HCT116 (cell line): ENCODE measurements at regions not wholly inside any gene's neighbourhood (a gene's known extent, or its start where the extent isn't known, plus 50 kb on each side); places are given as distances from the start of the nearest gene placed in this dataset.

Source experiments
- ATAC-seq: fragments of 200-7000 bp; cut with Tn5 transposase; 2 replicates; pipeline ENCODE4 v1.9.1; 2020; ENCODE audit warnings: mild to moderate bottlenecking, moderate library complexity
- BruUV-seq: library from RNA; stranded (reverse); fragments of 400-500 nt; replicated peaks from 2 replicates; lab custom pipeline; 2021; lab: Mats Ljungman, UMichigan
- CTCF ChIA-PET: fragments of 300-600 bp; sonication (Branson Sonifier 250); formaldehyde crosslinking; loops from one replicate; lab custom pipeline; 2021; ENCODE audit warnings: antibody characterized with exemption; lab: Charles Lee
- POLR2A ChIA-PET: fragments of 300-600, 350-600 bp; sonication (Branson Sonifier 250); formaldehyde crosslinking; loops from one replicate; lab custom pipeline; 2021; ENCODE audit warnings: antibody characterized with exemption; lab: Charles Lee
- RAD21 ChIA-PET, 2 experiments: fragments of 300-600 bp; sonication (Branson Sonifier 250); formaldehyde crosslinking; loops; one replicate each; lab custom pipeline; 2023; ENCODE audit warnings: low total read pairs in 2 of 2; ENCODE audit not compliant: uncharacterized antibody in 2 of 2, unreplicated experiment in 2 of 2, low non-redundant PET in 1 of 2; lab: Charles Lee
- DNase-seq: peaks from one replicate; pipeline ENCODE4 v3.0.0-alpha.2; 2010; ENCODE audit warnings: low read depth, low spot score
- H2AFZ ChIP-seq: fragments of 200-600 bp; shearing (Covaris generic), sonication (generic); 2 replicates; pipeline ENCODE4 v1.6.1; 2017; ENCODE audit warnings: low read depth, mixed run types, mixed read lengths, antibody characterized with exemption, low read length; ENCODE audit not compliant: poor library complexity, severe bottlenecking
- H3K27ac ChIP-seq: 2 replicates; pipeline ENCODE4 v1.5.1; 2012; ENCODE audit warnings: low read depth, low read length
- H3K27me3 ChIP-seq: fragments of 200-600 bp; sonication (generic); 2 replicates; pipeline ENCODE4 v1.6.1; 2016; ENCODE audit warnings: mixed run types, low read length, mixed read lengths; ENCODE audit not compliant: insufficient read depth
- H3K36me3 ChIP-seq, 2 experiments: fragments of 200-500 bp in 1 of 2; fragments of 200-600 bp in 1 of 2; sonication (Bioruptor generic) in 1 of 2; sonication (generic) in 1 of 2; 2 replicates each; pipeline versions ENCODE4 v1.5.1 to v1.6.1; 2014 to 2016; ENCODE audit warnings: low read length in 2 of 2, inconsistent platforms in 1 of 2, mixed read lengths in 1 of 2, mixed run types in 1 of 2; ENCODE audit not compliant: insufficient read depth in 2 of 2, control insufficient read depth in 1 of 2
- H3K4me1 ChIP-seq, 2 experiments: fragments of 200-600 bp in 1 of 2; sonication (generic) in 1 of 2; 2 replicates each; pipeline versions ENCODE4 v1.5.1 to v1.6.1; 2012 to 2017; ENCODE audit warnings: low read length in 2 of 2, inconsistent platforms in 1 of 2, mild to moderate bottlenecking in 1 of 2, mixed read lengths in 1 of 2, mixed run types in 1 of 2, moderate library complexity in 1 of 2; ENCODE audit not compliant: insufficient read depth in 2 of 2, control insufficient read depth in 1 of 2
- H3K4me2 ChIP-seq: fragments of 200-600 bp; sonication (generic); 2 replicates; pipeline ENCODE4 v1.6.1; 2017; ENCODE audit warnings: mixed run types, low read length, mixed read lengths
- H3K4me3 ChIP-seq, 2 experiments: fragments of 200-600 bp in 1 of 2; sonication (generic) in 1 of 2; replicated peaks in 1 of 2; 2 replicates each; pipeline ENCODE4 v1.5.1; 2011 to 2016; ENCODE audit warnings: low read length in 2 of 2, control low read depth in 1 of 2, low read depth in 1 of 2, mild to moderate bottlenecking in 1 of 2, mixed read lengths in 1 of 2, mixed run types in 1 of 2
- H3K79me2 ChIP-seq: fragments of 200-600 bp; sonication (generic); 2 replicates; pipeline ENCODE4 v1.6.1; 2017; ENCODE audit warnings: mild to moderate bottlenecking, mixed run types, low read length, moderate library complexity, mixed read lengths; ENCODE audit not compliant: insufficient read depth
- H3K9ac ChIP-seq: fragments of 200-600 bp; sonication (generic); 2 replicates; pipeline ENCODE4 v1.6.1; 2016; ENCODE audit warnings: low read length, mixed read lengths
- H3K9me2 ChIP-seq: fragments of 200-600 bp; sonication (generic), shearing (Covaris generic); 2 replicates; pipeline ENCODE4 v1.6.1; 2017; ENCODE audit warnings: mixed run types, mild to moderate bottlenecking, moderate library complexity; ENCODE audit not compliant: insufficient read depth
- H3K9me3 ChIP-seq, 2 experiments: fragments of 200-500 bp in 1 of 2; fragments of 200-600 bp in 1 of 2; sonication (Bioruptor generic) in 1 of 2; sonication (generic) in 1 of 2; 2 replicates each; pipeline ENCODE4 v1.6.1; 2014 to 2017; ENCODE audit warnings: low read length in 2 of 2, mixed read lengths in 2 of 2, inconsistent platforms in 1 of 2, low read depth in 1 of 2, mild to moderate bottlenecking in 1 of 2, mixed run types in 1 of 2, moderate library complexity in 1 of 2; ENCODE audit not compliant: control insufficient read depth in 1 of 2, insufficient read depth in 1 of 2
- H4K20me1 ChIP-seq: fragments of 200-600 bp; sonication (generic), shearing (Covaris generic); 2 replicates; pipeline ENCODE4 v1.6.1; 2017; ENCODE audit warnings: mixed run types, mild to moderate bottlenecking, moderate library complexity; ENCODE audit not compliant: insufficient read depth
- CBX3 ChIP-seq: IDR thresholded peaks from 2 replicates; pipeline ENCODE4 v1.6.1; 2012; ENCODE audit warnings: low read depth
- CEBPB ChIP-seq: IDR thresholded peaks from 2 replicates; pipeline ENCODE4 v1.6.1; 2012; ENCODE audit warnings: low read depth
- EGR1 ChIP-seq: IDR thresholded peaks from 2 replicates; pipeline ENCODE4 v1.6.1; 2012; ENCODE audit warnings: low read depth
- ELF1 ChIP-seq: IDR thresholded peaks from 2 replicates; pipeline ENCODE4 v1.6.1; 2012; ENCODE audit warnings: low read depth, borderline replicate concordance
- EZH2 ChIP-seq: fragments of 200-600 bp; sonication (generic); IDR thresholded peaks from 2 replicates; pipeline ENCODE4 v1.6.1; 2017; ENCODE audit warnings: antibody characterized with exemption, mixed run types
- EZH2phosphoT487 ChIP-seq: fragments of 200-600 bp; IDR thresholded peaks from 2 replicates; pipeline ENCODE4 v1.6.1; 2018; ENCODE audit warnings: antibody characterized with exemption, borderline replicate concordance
- POLR2AphosphoS5 ChIP-seq: IDR thresholded peaks from 2 replicates; pipeline ENCODE4 v1.6.1; 2011; ENCODE audit warnings: mild to moderate bottlenecking, low read depth, low read length, moderate library complexity
- SIN3A ChIP-seq: IDR thresholded peaks from 2 replicates; pipeline ENCODE4 v1.6.1; 2012; ENCODE audit warnings: low read depth
- SP1 ChIP-seq: IDR thresholded peaks from 2 replicates; pipeline ENCODE4 v1.6.1; 2012; ENCODE audit warnings: low read depth
- TCF7L2 ChIP-seq: IDR thresholded peaks from 2 replicates; pipeline ENCODE4 v1.7.0; 2011; ENCODE audit warnings: borderline replicate concordance, inconsistent platforms; ENCODE audit not compliant: insufficient read depth, insufficient read length; ENCODE audit errors: extremely low read depth
- ZNF274 ChIP-seq: fragments of 200-500 bp; sonication (Bioruptor generic); IDR thresholded peaks from 2 replicates; pipeline ENCODE4 v1.6.1; 2014; ENCODE audit warnings: mild to moderate bottlenecking, low read depth, low read length, inconsistent platforms
- intact Hi-C: fragments of 100-400 bp; cut with micrococcal nuclease; formaldehyde crosslinking; loops from 2 replicates; pipeline ENCODE4 v1.10.0; 2022
- TF ChIP-seq, protein P1 (sequence below), 3 experiments: fragments of 200-600 bp in 1 of 3; sonication (generic) in 1 of 3; IDR thresholded peaks in 2 of 3; conservative IDR thresholded peaks in 1 of 3; 2 replicates each; pipeline ENCODE4 v1.5.1; 2012 to 2017; ENCODE audit warnings: low read depth in 2 of 3, low read length in 2 of 3, antibody characterized with exemption in 1 of 3, borderline replicate concordance in 1 of 3, control low read depth in 1 of 3, mild to moderate bottlenecking in 1 of 3, mixed read lengths in 1 of 3, mixed run types in 1 of 3, moderate library complexity in 1 of 3; ENCODE audit not compliant: insufficient read depth in 1 of 3
- TF ChIP-seq, protein P2 (sequence below): IDR thresholded peaks from 2 replicates; pipeline ENCODE4 v1.6.1; 2011; ENCODE audit warnings: mild to moderate bottlenecking, low read length, moderate library complexity; ENCODE audit not compliant: insufficient replicate concordance; ENCODE audit errors: extremely low read depth
- TF ChIP-seq, protein P3 (sequence below): IDR thresholded peaks from 2 replicates; pipeline ENCODE4 v1.6.1; 2012
- TF ChIP-seq, protein P4 (sequence below): IDR thresholded peaks from 2 replicates; pipeline ENCODE4 v1.6.1; 2012

DNA sequence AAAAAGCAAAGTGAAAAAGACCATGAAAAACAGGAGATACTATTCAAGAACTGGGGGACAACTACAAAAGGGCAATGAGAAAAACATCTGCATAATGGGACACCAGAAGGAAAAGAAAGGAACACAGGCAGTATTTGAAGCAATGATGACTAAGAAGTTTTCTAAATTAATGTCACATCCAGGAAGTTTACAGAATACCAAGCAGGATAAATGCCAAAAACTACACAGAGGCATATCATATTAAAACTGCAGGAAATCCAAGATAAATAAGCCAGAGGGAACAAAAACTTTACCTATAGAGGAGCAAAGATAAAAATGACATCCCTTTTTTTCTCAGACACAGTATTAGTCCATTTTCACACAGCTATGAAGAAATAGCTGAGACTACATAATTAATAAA lies 193.0 kb downstream of the ERMARD start:
- ChIA-PET RAD21 (no interaction called here), POLR2A (no interaction called here), CTCF (no interaction called here)
- no peaks in the 10 kb centered on the region for H3K9me2 ChIP-seq
- H3K9me3 ChIP-seq: no peaks in the 10 kb centered on the region
- no peak overlapping the region for H3K9ac ChIP-seq
- H4K20me1 ChIP-seq: no peaks in the 10 kb centered on the region
- H3K4me1 ChIP-seq: no peaks in the 10 kb centered on the region
- no peaks in the 10 kb centered on the region; the same call in 1 of the 2 replicates for H3K27me3 ChIP-seq
- DNase-seq (no peak), ATAC-seq (no peak)
- no TSS peak for BruUV-seq
- no peak for TF ChIP-seq SP1
- no peak for TF ChIP-seq ELF1
- TF ChIP-seq, protein P1, sequence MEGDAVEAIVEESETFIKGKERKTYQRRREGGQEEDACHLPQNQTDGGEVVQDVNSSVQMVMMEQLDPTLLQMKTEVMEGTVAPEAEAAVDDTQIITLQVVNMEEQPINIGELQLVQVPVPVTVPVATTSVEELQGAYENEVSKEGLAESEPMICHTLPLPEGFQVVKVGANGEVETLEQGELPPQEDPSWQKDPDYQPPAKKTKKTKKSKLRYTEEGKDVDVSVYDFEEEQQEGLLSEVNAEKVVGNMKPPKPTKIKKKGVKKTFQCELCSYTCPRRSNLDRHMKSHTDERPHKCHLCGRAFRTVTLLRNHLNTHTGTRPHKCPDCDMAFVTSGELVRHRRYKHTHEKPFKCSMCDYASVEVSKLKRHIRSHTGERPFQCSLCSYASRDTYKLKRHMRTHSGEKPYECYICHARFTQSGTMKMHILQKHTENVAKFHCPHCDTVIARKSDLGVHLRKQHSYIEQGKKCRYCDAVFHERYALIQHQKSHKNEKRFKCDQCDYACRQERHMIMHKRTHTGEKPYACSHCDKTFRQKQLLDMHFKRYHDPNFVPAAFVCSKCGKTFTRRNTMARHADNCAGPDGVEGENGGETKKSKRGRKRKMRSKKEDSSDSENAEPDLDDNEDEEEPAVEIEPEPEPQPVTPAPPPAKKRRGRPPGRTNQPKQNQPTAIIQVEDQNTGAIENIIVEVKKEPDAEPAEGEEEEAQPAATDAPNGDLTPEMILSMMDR (IDR thresholded peaks at IDR 0.05 in 2 of 3, conservative IDR thresholded peaks at IDR 0.05 in 1 of 3; ENCODE audit: borderline replicate concordance in 1 of 3, insufficient read depth in 1 of 3, low read depth in 2 of 3, low read length in 2 of 3): no peak
- no peak for TF ChIP-seq POLR2AphosphoS5
- TF ChIP-seq, protein P2, sequence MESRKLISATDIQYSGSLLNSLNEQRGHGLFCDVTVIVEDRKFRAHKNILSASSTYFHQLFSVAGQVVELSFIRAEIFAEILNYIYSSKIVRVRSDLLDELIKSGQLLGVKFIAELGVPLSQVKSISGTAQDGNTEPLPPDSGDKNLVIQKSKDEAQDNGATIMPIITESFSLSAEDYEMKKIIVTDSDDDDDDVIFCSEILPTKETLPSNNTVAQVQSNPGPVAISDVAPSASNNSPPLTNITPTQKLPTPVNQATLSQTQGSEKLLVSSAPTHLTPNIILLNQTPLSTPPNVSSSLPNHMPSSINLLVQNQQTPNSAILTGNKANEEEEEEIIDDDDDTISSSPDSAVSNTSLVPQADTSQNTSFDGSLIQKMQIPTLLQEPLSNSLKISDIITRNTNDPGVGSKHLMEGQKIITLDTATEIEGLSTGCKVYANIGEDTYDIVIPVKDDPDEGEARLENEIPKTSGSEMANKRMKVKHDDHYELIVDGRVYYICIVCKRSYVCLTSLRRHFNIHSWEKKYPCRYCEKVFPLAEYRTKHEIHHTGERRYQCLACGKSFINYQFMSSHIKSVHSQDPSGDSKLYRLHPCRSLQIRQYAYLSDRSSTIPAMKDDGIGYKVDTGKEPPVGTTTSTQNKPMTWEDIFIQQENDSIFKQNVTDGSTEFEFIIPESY: no peak
- TF ChIP-seq TCF7L2: no peak
- no peak for TF ChIP-seq SIN3A
- no peak for TF ChIP-seq EZH2phosphoT487
- no peak for TF ChIP-seq EZH2
- TF ChIP-seq, protein P3, sequence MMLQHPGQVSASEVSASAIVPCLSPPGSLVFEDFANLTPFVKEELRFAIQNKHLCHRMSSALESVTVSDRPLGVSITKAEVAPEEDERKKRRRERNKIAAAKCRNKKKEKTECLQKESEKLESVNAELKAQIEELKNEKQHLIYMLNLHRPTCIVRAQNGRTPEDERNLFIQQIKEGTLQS: no peak
- TF ChIP-seq, protein P4, sequence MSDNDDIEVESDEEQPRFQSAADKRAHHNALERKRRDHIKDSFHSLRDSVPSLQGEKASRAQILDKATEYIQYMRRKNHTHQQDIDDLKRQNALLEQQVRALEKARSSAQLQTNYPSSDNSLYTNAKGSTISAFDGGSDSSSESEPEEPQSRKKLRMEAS: no peak
- no peak for TF ChIP-seq ZNF274
- TF ChIP-seq EGR1: no peak
- no peak for TF ChIP-seq CBX3
- no peak for TF ChIP-seq CEBPB
- H3K4me3 ChIP-seq: no peak overlapping the region
- H3K27ac ChIP-seq: no peak overlapping the region
- no peak overlapping the region for H3K4me2 ChIP-seq
- intact Hi-C loops: no loop called here
- H3K36me3 ChIP-seq: no peaks in the 10 kb centered on the region
- no peaks in the 10 kb centered on the region for H3K79me2 ChIP-seq
- no peak overlapping the region for H2AFZ ChIP-seq
